ENCODE measurements at regions not wholly inside any gene's neighbourhood (a gene's known extent, or its start where the extent isn't known, plus 50 kb on each side); places are given as distances from the start of the nearest gene placed in this dataset.

- Histone ChIP-seq H3K36me3 (ENCODE audit: control insufficient read depth in 1 of 2, insufficient read depth in 2 of 2, low read depth in 1 of 2, low read length in 2 of 2) (peaks cover 0 to 3% of the 10 kb centered on the region in 2 experiments), H2AK5ac (ENCODE audit: low read length, severe bottlenecking) (no peak overlapping the region), H3K4me1 (ENCODE audit: control insufficient read depth, insufficient read depth, low read depth, low read length) (no peaks in the 10 kb centered on the region), H2BK12ac (ENCODE audit: low read length in 2 of 2) (no peak overlapping the region), H2BK15ac (ENCODE audit: low read depth, poor library complexity, severe bottlenecking) (no peak overlapping the region), H3K4me3 (ENCODE audit: insufficient read depth in 1 of 2, low read depth in 1 of 2, low read length in 2 of 2) (no peak overlapping the region), H3K9ac (ENCODE audit: low read length) (no peak overlapping the region), H3K27ac (ENCODE audit: low read length, poor library complexity, severe bottlenecking) (no peak overlapping the region), H3K4me2 (ENCODE audit: low read length, poor library complexity, severe bottlenecking) (no peak overlapping the region), H4K8ac (ENCODE audit: low read length) (no peak overlapping the region), H2BK5ac (ENCODE audit: low read depth, low read length, poor library complexity, severe bottlenecking) (no peak overlapping the region), H2BK120ac (ENCODE audit: low read depth, low read length) (no peak overlapping the region), H2AFZ (ENCODE audit: low read depth, low read length) (no peak overlapping the region), H3K23ac (ENCODE audit: low read length in 2 of 2) (no peak overlapping the region), H4K91ac (ENCODE audit: low read length) (no peak overlapping the region), H3K9me3 (ENCODE audit: control insufficient read depth, low read length) (peaks cover 60% of the 10 kb centered on the region), H3K14ac (ENCODE audit: low read length in 2 of 2) (no peak overlapping the region), H3K27me3 (ENCODE audit: control insufficient read depth in 1 of 2, insufficient read depth in 1 of 2, low read length in 2 of 2) (peaks cover 0 to 31% of the 10 kb centered on the region in 2 experiments), H3K79me1 (replicated peaks; ENCODE audit: low read length, poor library complexity, severe bottlenecking) (peaks cover 12% of the 10 kb centered on the region), H3K4ac (ENCODE audit: low read depth in 1 of 2, low read length in 2 of 2) (no peak overlapping the region), H3K18ac (ENCODE audit: low read depth in 1 of 2, low read length in 2 of 2) (no peak overlapping the region)
- WGBS, result no CpG with 5 or more reads among the region's 2 CpGs
- no peak for DNase-seq
Observed at GRCh38 chrX:115939636-115940160, 230.8 kb upstream of the AGTR2 start.

GRCh38 chrX:115940348-115940747 lies 230.2 kb upstream of the AGTR2 start:
- DNase-seq, result no peak
- H3K9me3 ChIP-seq (ENCODE audit: control insufficient read depth, low read length), result peaks cover 53% of the 10 kb centered on the region
- no peak overlapping the region for H4K8ac ChIP-seq (ENCODE audit: low read length)
- no peaks in the 10 kb centered on the region for H3K4me1 ChIP-seq (ENCODE audit: control insufficient read depth, insufficient read depth, low read depth, low read length)
- no peak overlapping the region for H2BK12ac ChIP-seq (ENCODE audit: low read length in 2 of 2)
- no peaks in the 10 kb centered on the region for H3K36me3 ChIP-seq (ENCODE audit: control insufficient read depth in 1 of 2, insufficient read depth in 2 of 2, low read depth in 1 of 2, low read length in 2 of 2)
- no peak overlapping the region for H2AFZ ChIP-seq (ENCODE audit: low read depth, low read length)
- H3K4me2 ChIP-seq (ENCODE audit: low read length, poor library complexity, severe bottlenecking), result no peak overlapping the region
- H2BK5ac ChIP-seq (ENCODE audit: low read depth, low read length, poor library complexity, severe bottlenecking), result no peak overlapping the region
- peaks cover 0 to 32% of the 10 kb centered on the region in 2 experiments for H3K27me3 ChIP-seq (ENCODE audit: control insufficient read depth in 1 of 2, insufficient read depth in 1 of 2, low read length in 2 of 2)
- peaks cover 10% of the 10 kb centered on the region for H3K79me1 ChIP-seq (replicated peaks; ENCODE audit: low read length, poor library complexity, severe bottlenecking)
- H3K4me3 ChIP-seq (ENCODE audit: insufficient read depth in 1 of 2, low read depth in 1 of 2, low read length in 2 of 2), result no peak overlapping the region
- no peak overlapping the region for H2AK5ac ChIP-seq (ENCODE audit: low read length, severe bottlenecking)
- no peak overlapping the region for H2BK120ac ChIP-seq (ENCODE audit: low read depth, low read length)
- no peak overlapping the region for H3K18ac ChIP-seq (ENCODE audit: low read depth in 1 of 2, low read length in 2 of 2)
- 97% methylated on average over 1 of the region's 2 CpGs for WGBS
- no peak overlapping the region for H3K4ac ChIP-seq (ENCODE audit: low read depth in 1 of 2, low read length in 2 of 2)
- H3K23ac ChIP-seq (ENCODE audit: low read length in 2 of 2), result no peak overlapping the region
- H4K91ac ChIP-seq (ENCODE audit: low read length), result no peak overlapping the region
- no peak overlapping the region for H3K9ac ChIP-seq (ENCODE audit: low read length)
- no peak overlapping the region for H2BK15ac ChIP-seq (ENCODE audit: low read depth, poor library complexity, severe bottlenecking)
- no peak overlapping the region for H3K14ac ChIP-seq (ENCODE audit: low read length in 2 of 2)
- no peak overlapping the region for H3K27ac ChIP-seq (ENCODE audit: low read length, poor library complexity, severe bottlenecking)

- H2BK12ac ChIP-seq (ENCODE audit: low read length in 2 of 2), result no peak overlapping the region
- peaks cover 48% of the 10 kb centered on the region for H3K9me3 ChIP-seq (ENCODE audit: control insufficient read depth, low read length)
- no peak overlapping the region for H3K14ac ChIP-seq (ENCODE audit: low read length in 2 of 2)
- H3K4ac ChIP-seq (ENCODE audit: low read depth in 1 of 2, low read length in 2 of 2), result no peak overlapping the region
- no peak overlapping the region for H2BK120ac ChIP-seq (ENCODE audit: low read depth, low read length)
- H3K4me2 ChIP-seq (ENCODE audit: low read length, poor library complexity, severe bottlenecking), result no peak overlapping the region
- H3K18ac ChIP-seq (ENCODE audit: low read depth in 1 of 2, low read length in 2 of 2), result no peak overlapping the region
- no peak overlapping the region for H2BK15ac ChIP-seq (ENCODE audit: low read depth, poor library complexity, severe bottlenecking)
- H3K36me3 ChIP-seq (ENCODE audit: control insufficient read depth in 1 of 2, insufficient read depth in 2 of 2, low read depth in 1 of 2, low read length in 2 of 2), result peaks cover 0 to under 1% of the 10 kb centered on the region in 2 experiments
- peaks cover 0 to 29% of the 10 kb centered on the region in 2 experiments for H3K27me3 ChIP-seq (ENCODE audit: control insufficient read depth in 1 of 2, insufficient read depth in 1 of 2, low read length in 2 of 2)
- H3K23ac ChIP-seq (ENCODE audit: low read length in 2 of 2), result no peak overlapping the region
- no peak overlapping the region for H4K91ac ChIP-seq (ENCODE audit: low read length)
- DNase-seq, result peak; percentile 1
- H2BK5ac ChIP-seq (ENCODE audit: low read depth, low read length, poor library complexity, severe bottlenecking), result no peak overlapping the region
- no peak overlapping the region for H2AK5ac ChIP-seq (ENCODE audit: low read length, severe bottlenecking)
- peaks cover 11% of the 10 kb centered on the region for H3K79me1 ChIP-seq (replicated peaks; ENCODE audit: low read length, poor library complexity, severe bottlenecking)
- no peak overlapping the region for H2AFZ ChIP-seq (ENCODE audit: low read depth, low read length)
- no peak overlapping the region for H3K27ac ChIP-seq (ENCODE audit: low read length, poor library complexity, severe bottlenecking)
- H3K4me3 ChIP-seq (ENCODE audit: insufficient read depth in 1 of 2, low read depth in 1 of 2, low read length in 2 of 2), result no peak overlapping the region
- H3K4me1 ChIP-seq (ENCODE audit: control insufficient read depth, insufficient read depth, low read depth, low read length), result no peaks in the 10 kb centered on the region
- H4K8ac ChIP-seq (ENCODE audit: low read length), result no peak overlapping the region
- no peak overlapping the region for H3K9ac ChIP-seq (ENCODE audit: low read length)
- 87% methylated on average over 7 of the region's 7 CpGs for WGBS
Observed at GRCh38 chrX:115940888-115941332, 229.6 kb upstream of the AGTR2 start.

- no peak overlapping the region for H3K27ac ChIP-seq (ENCODE audit: low read length, poor library complexity, severe bottlenecking)
- no peak overlapping the region for H2BK5ac ChIP-seq (ENCODE audit: low read depth, low read length, poor library complexity, severe bottlenecking)
- no peak overlapping the region for H3K23ac ChIP-seq (ENCODE audit: low read length in 2 of 2)
- peaks cover 43% of the 10 kb centered on the region for H3K9me3 ChIP-seq (ENCODE audit: control insufficient read depth, low read length)
- peaks cover 11% of the 10 kb centered on the region for H3K79me1 ChIP-seq (replicated peaks; ENCODE audit: low read length, poor library complexity, severe bottlenecking)
- no peak for DNase-seq
- H4K8ac ChIP-seq (ENCODE audit: low read length), result no peak overlapping the region
- H2AFZ ChIP-seq (ENCODE audit: low read depth, low read length), result no peak overlapping the region
- peaks cover 0 to 26% of the 10 kb centered on the region in 2 experiments for H3K27me3 ChIP-seq (ENCODE audit: control insufficient read depth in 1 of 2, insufficient read depth in 1 of 2, low read length in 2 of 2)
- H2BK15ac ChIP-seq (ENCODE audit: low read depth, poor library complexity, severe bottlenecking), result no peak overlapping the region
- no peak overlapping the region for H4K91ac ChIP-seq (ENCODE audit: low read length)
- 83% methylated on average over 1 of the region's 3 CpGs for WGBS
- no peak overlapping the region for H2AK5ac ChIP-seq (ENCODE audit: low read length, severe bottlenecking)
- no peak overlapping the region for H3K9ac ChIP-seq (ENCODE audit: low read length)
- H2BK120ac ChIP-seq (ENCODE audit: low read depth, low read length), result no peak overlapping the region
- no peak overlapping the region for H2BK12ac ChIP-seq (ENCODE audit: low read length in 2 of 2)
- H3K36me3 ChIP-seq (ENCODE audit: control insufficient read depth in 1 of 2, insufficient read depth in 2 of 2, low read depth in 1 of 2, low read length in 2 of 2), result peaks cover 0 to 4% of the 10 kb centered on the region in 2 experiments
- H3K4me2 ChIP-seq (ENCODE audit: low read length, poor library complexity, severe bottlenecking), result no peak overlapping the region
- H3K14ac ChIP-seq (ENCODE audit: low read length in 2 of 2), result no peak overlapping the region
- H3K4me1 ChIP-seq (ENCODE audit: control insufficient read depth, insufficient read depth, low read depth, low read length), result no peaks in the 10 kb centered on the region
- H3K4ac ChIP-seq (ENCODE audit: low read depth in 1 of 2, low read length in 2 of 2), result no peak overlapping the region
- H3K4me3 ChIP-seq (ENCODE audit: insufficient read depth in 1 of 2, low read depth in 1 of 2, low read length in 2 of 2), result no peak overlapping the region
- no peak overlapping the region for H3K18ac ChIP-seq (ENCODE audit: low read depth in 1 of 2, low read length in 2 of 2)
Observed at GRCh38 chrX:115941388-115941787, 229.2 kb upstream of the AGTR2 start.

Measured in mesenchymal stem cell (in vitro differentiated cells and primary cell).